ENCODE measurements at regions not wholly inside any gene's neighbourhood (a gene's known extent, or its start where the extent isn't known, plus 50 kb on each side); places are given as distances from the start of the nearest gene placed in this dataset.

GRCh38 chrX:124242131-124242530, 90.3 kb upstream of the TEX13D start:
- Histone ChIP-seq H3K36me3 (no peaks in the 10 kb centered on the region), H3K27ac (peak overlapping the region in 3 of 4 donors; percentile 13 to 43 (median 37)), H3K4me3 (no peak overlapping the region), H3K4me1 (no peaks in the 10 kb centered on the region), H3K9me3 (no peaks in the 10 kb centered on the region), H3K27me3 (no peaks in the 10 kb centered on the region)
- in situ Hi-C loops (cut with MboI; ENCODE audit: low pct_ligation_motif_present in 1 of 4, low pct_unique_long_range_greater_than_20kb in 1 of 4, low sequenced_read_pairs in 3 of 4) (no loop called here), intact Hi-C loops (cut with DNase I; ENCODE audit: low total_unique reads) (no loop called here)
- no peak for DNase-seq
- TF ChIP-seq POLR2AphosphoS5 (IDR thresholded peaks at IDR 0.05) (no peak), EP300 (IDR thresholded peaks at IDR 0.05; ENCODE audit: low read depth) (no peak), CTCF (IDR thresholded peaks at IDR 0.05) (no peak), POLR2A (IDR thresholded peaks at IDR 0.05) (no peak)
- 40 to 67% methylated on average over 1 to 5 of the region's 5 CpGs for WGBS, 2 donors (ENCODE audit: low coverage in 1 of 2)

GRCh38 chrX:124249345-124249744, 83.1 kb upstream of the TEX13D start:
- Histone ChIP-seq H3K27me3 (no peaks in the 10 kb centered on the region), H3K4me1 (no peaks in the 10 kb centered on the region), H3K36me3 (no peaks in the 10 kb centered on the region), H3K4me3 (no peak overlapping the region), H3K27ac (no peak overlapping the region), H3K9me3 (no peaks in the 10 kb centered on the region)
- intact Hi-C loops (cut with DNase I; ENCODE audit: low total_unique reads) = no loop called here
- in situ Hi-C loops (cut with MboI; ENCODE audit: low pct_ligation_motif_present in 1 of 4, low pct_unique_long_range_greater_than_20kb in 1 of 4, low sequenced_read_pairs in 3 of 4) = no loop called here
- WGBS, 2 donors (ENCODE audit: low coverage in 1 of 2) = 65 to 80% methylated on average over 1 of the region's 1 CpG
- TF ChIP-seq CTCF (IDR thresholded peaks at IDR 0.05) = no peak
- no peak for TF ChIP-seq POLR2AphosphoS5 (IDR thresholded peaks at IDR 0.05)
- TF ChIP-seq POLR2A (IDR thresholded peaks at IDR 0.05) = no peak
- no peak for TF ChIP-seq EP300 (IDR thresholded peaks at IDR 0.05; ENCODE audit: low read depth)
- no peak for DNase-seq

- in situ Hi-C loops (cut with MboI; ENCODE audit: low pct_ligation_motif_present in 1 of 4, low pct_unique_long_range_greater_than_20kb in 1 of 4, low sequenced_read_pairs in 3 of 4) = no loop called here
- Histone ChIP-seq H3K9me3 (no peaks in the 10 kb centered on the region), H3K4me1 (no peaks in the 10 kb centered on the region), H3K27ac (no peak overlapping the region), H3K4me3 (no peak overlapping the region), H3K27me3 (no peaks in the 10 kb centered on the region), H3K36me3 (no peaks in the 10 kb centered on the region)
- intact Hi-C loops (cut with DNase I; ENCODE audit: low total_unique reads) = no loop called here
- no peak for TF ChIP-seq POLR2AphosphoS5 (IDR thresholded peaks at IDR 0.05)
- TF ChIP-seq POLR2A (IDR thresholded peaks at IDR 0.05) = no peak
- no peak for TF ChIP-seq CTCF (IDR thresholded peaks at IDR 0.05)
- no peak for TF ChIP-seq EP300 (IDR thresholded peaks at IDR 0.05; ENCODE audit: low read depth)
- DNase-seq = no peak
Observed at GRCh38 chrX:124250835-124251437, 81.5 kb upstream of the TEX13D start.

- Histone ChIP-seq H3K36me3 (no peaks in the 10 kb centered on the region), H3K27me3 (no peaks in the 10 kb centered on the region), H3K4me3 (no peak overlapping the region), H3K4me1 (no peaks in the 10 kb centered on the region), H3K9me3 (no peaks in the 10 kb centered on the region), H3K27ac (no peak overlapping the region)
- DNase-seq = no peak
- WGBS, 2 donors (ENCODE audit: low coverage in 1 of 2) = 47% methylated on average over 1 of the region's 1 CpG; no CpG with 5 or more reads in 1 of the 2 donors
- in situ Hi-C loops (cut with MboI; ENCODE audit: low pct_ligation_motif_present in 1 of 4, low pct_unique_long_range_greater_than_20kb in 1 of 4, low sequenced_read_pairs in 3 of 4) = no loop called here
- TF ChIP-seq POLR2AphosphoS5 (IDR thresholded peaks at IDR 0.05) (no peak), POLR2A (IDR thresholded peaks at IDR 0.05) (no peak), EP300 (IDR thresholded peaks at IDR 0.05; ENCODE audit: low read depth) (no peak), CTCF (IDR thresholded peaks at IDR 0.05) (no peak)
- intact Hi-C loops (cut with DNase I; ENCODE audit: low total_unique reads) = no loop called here
Observed at GRCh38 chrX:124254611-124255010, 77.8 kb upstream of the TEX13D start.
